Mammary epithelial cell (primary cell): ENCODE measurements at regions not wholly inside any gene's neighbourhood (a gene's known extent, or its start where the extent isn't known, plus 50 kb on each side); places are given as distances from the start of the nearest gene placed in this dataset.

Experiments
- EZH2 ChIP-seq: IDR thresholded peaks from 2 replicates; pipeline ENCODE4 v1.6.1; 2012; ENCODE audit warnings: low read length, inconsistent platforms, borderline replicate concordance
- TF ChIP-seq, protein P1 (sequence below), 2 donors: IDR thresholded peaks in 1 of 2; conservative IDR thresholded peaks in 1 of 2; 2 replicates each; pipeline ENCODE4 v1.5.1; 2011 to 2012; ENCODE audit warnings: inconsistent platforms in 2 of 2, low read length in 2 of 2, mild to moderate bottlenecking in 2 of 2, control low read depth in 1 of 2, low read depth in 1 of 2; ENCODE audit not compliant: insufficient read depth in 1 of 2; ENCODE audit errors: extremely low read depth in 1 of 2

DNA sequence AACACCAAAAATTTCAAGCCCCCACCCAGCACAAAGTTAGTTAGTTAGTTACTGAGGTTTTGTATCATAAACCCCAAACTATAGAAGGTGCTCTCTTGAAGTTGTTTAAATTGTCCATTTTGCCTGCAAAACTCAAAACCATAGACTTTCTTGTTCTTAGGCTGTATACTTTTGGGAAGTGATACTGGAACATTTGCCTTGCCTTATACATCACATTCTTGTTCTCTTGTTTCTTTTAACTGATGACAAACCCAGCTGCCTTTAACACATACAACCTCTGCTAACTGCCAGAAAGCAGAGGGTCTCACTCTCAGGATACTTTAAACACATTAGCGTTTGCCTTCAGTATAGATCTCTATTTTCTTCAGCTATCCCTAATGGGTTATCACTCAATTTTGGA is 570.5 kb downstream of the MRPL39 start:
- TF ChIP-seq, protein P1, sequence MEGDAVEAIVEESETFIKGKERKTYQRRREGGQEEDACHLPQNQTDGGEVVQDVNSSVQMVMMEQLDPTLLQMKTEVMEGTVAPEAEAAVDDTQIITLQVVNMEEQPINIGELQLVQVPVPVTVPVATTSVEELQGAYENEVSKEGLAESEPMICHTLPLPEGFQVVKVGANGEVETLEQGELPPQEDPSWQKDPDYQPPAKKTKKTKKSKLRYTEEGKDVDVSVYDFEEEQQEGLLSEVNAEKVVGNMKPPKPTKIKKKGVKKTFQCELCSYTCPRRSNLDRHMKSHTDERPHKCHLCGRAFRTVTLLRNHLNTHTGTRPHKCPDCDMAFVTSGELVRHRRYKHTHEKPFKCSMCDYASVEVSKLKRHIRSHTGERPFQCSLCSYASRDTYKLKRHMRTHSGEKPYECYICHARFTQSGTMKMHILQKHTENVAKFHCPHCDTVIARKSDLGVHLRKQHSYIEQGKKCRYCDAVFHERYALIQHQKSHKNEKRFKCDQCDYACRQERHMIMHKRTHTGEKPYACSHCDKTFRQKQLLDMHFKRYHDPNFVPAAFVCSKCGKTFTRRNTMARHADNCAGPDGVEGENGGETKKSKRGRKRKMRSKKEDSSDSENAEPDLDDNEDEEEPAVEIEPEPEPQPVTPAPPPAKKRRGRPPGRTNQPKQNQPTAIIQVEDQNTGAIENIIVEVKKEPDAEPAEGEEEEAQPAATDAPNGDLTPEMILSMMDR (conservative IDR thresholded peaks at IDR 0.05 in 1 of 2, IDR thresholded peaks at IDR 0.05 in 1 of 2; ENCODE audit: extremely low read depth in 1 of 2, insufficient read depth in 1 of 2, low read depth in 1 of 2, low read length in 2 of 2): no peak
- TF ChIP-seq EZH2: no peak
